Neuronal stem cell (in vitro differentiated cells): ENCODE measurements at regions not wholly inside any gene's neighbourhood (a gene's known extent, or its start where the extent isn't known, plus 50 kb on each side); places are given as distances from the start of the nearest gene placed in this dataset.
"Not testable (repeated sequence)": the region's sequence is repeated elsewhere in the genome, so short reads cannot be mapped to it uniquely, and the experiment has no call there.

Experiments used
- DNase-seq: peaks from one replicate; pipeline ENCODE4 v3.0.0-alpha.2; 2013; ENCODE audit warnings: low spot score
- H2AFZ ChIP-seq: one replicate; pipeline ENCODE4 v1.6.1; 2013; ENCODE audit warnings: mild to moderate bottlenecking, low read length, inconsistent platforms
- H2AK5ac ChIP-seq: 2 replicates; pipeline ENCODE4 v1.6.1; 2013; ENCODE audit warnings: low read depth, mild to moderate bottlenecking, inconsistent platforms, low read length, moderate library complexity, mixed read lengths
- H2BK120ac ChIP-seq: 2 replicates; pipeline ENCODE4 v1.6.1; 2013; ENCODE audit warnings: low read depth, mild to moderate bottlenecking, inconsistent platforms, low read length, moderate library complexity, mixed read lengths
- H2BK12ac ChIP-seq: one replicate; pipeline ENCODE4 v1.6.1; 2013; ENCODE audit warnings: low read length, inconsistent platforms
- H2BK15ac ChIP-seq: 2 replicates; pipeline ENCODE4 v1.6.1; 2013; ENCODE audit warnings: mild to moderate bottlenecking, low read length, inconsistent platforms, mixed read lengths
- H2BK5ac ChIP-seq: one replicate; pipeline ENCODE4 v1.6.1; 2013; ENCODE audit warnings: inconsistent platforms, mild to moderate bottlenecking, low read length, moderate library complexity
- H3K14ac ChIP-seq: one replicate; pipeline ENCODE4 v1.6.1; 2013; ENCODE audit warnings: low read length, inconsistent platforms
- H3K18ac ChIP-seq: 2 replicates; pipeline ENCODE4 v1.6.1; 2013; ENCODE audit warnings: low read length, inconsistent platforms
- H3K23ac ChIP-seq: 2 replicates; pipeline ENCODE4 v1.6.1; 2013; ENCODE audit warnings: low read depth, mild to moderate bottlenecking, mixed read lengths, low read length, inconsistent platforms; ENCODE audit not compliant: poor library complexity
- H3K27ac ChIP-seq: replicated peaks from 3 replicates; pipeline ENCODE4 v1.5.1; 2013; ENCODE audit warnings: low read length, inconsistent platforms
- H3K27me3 ChIP-seq, 3 experiments: 2 replicates each; pipeline ENCODE4 v1.6.1; 2013; ENCODE audit warnings: low read length in 3 of 3, mild to moderate bottlenecking in 2 of 3, inconsistent platforms in 1 of 3, low read depth in 1 of 3, mixed read lengths in 1 of 3, moderate library complexity in 1 of 3; ENCODE audit not compliant: control insufficient read depth in 3 of 3, insufficient read depth in 3 of 3
- H3K36me3 ChIP-seq, 2 donors: replicated peaks in 1 of 2; 2 replicates each; pipeline ENCODE4 v1.6.1; 2013; ENCODE audit warnings: low read length in 2 of 2; ENCODE audit not compliant: control insufficient read depth in 2 of 2, insufficient read depth in 2 of 2
- H3K4ac ChIP-seq: 2 replicates; pipeline ENCODE4 v1.6.1; 2013; ENCODE audit warnings: inconsistent platforms, mild to moderate bottlenecking, low read length, moderate library complexity
- H3K4me1 ChIP-seq, 2 donors: 1 replicate in 1 of 2; 2 replicates in 1 of 2; pipeline ENCODE4 v1.6.1; 2013; ENCODE audit warnings: low read length in 2 of 2, low read depth in 1 of 2; ENCODE audit not compliant: control insufficient read depth in 2 of 2, insufficient read depth in 1 of 2
- H3K4me2 ChIP-seq: one replicate; pipeline ENCODE4 v1.6.1; 2013; ENCODE audit warnings: mild to moderate bottlenecking, low read length, inconsistent platforms; ENCODE audit not compliant: insufficient read depth, poor library complexity, severe bottlenecking
- H3K4me3 ChIP-seq, 2 donors: 2 replicates each; pipeline ENCODE4 v1.5.1; 2013; ENCODE audit warnings: low read length in 2 of 2, mild to moderate bottlenecking in 2 of 2, inconsistent platforms in 1 of 2, moderate library complexity in 1 of 2
- H3K79me1 ChIP-seq: one replicate; pipeline ENCODE4 v1.6.1; 2013; ENCODE audit warnings: low read depth, mild to moderate bottlenecking, inconsistent platforms, low read length, moderate library complexity
- H3K9ac ChIP-seq: one replicate; pipeline ENCODE4 v1.6.1; 2013; ENCODE audit warnings: mild to moderate bottlenecking, low read depth, low read length, inconsistent platforms; ENCODE audit not compliant: poor library complexity
- H3K9me3 ChIP-seq, 2 donors: replicated peaks in 1 of 2; 2 replicates each; pipeline versions ENCODE3 to v1.6.1; 2013; ENCODE audit warnings: low read length in 2 of 2, mild to moderate bottlenecking in 2 of 2, inconsistent platforms in 1 of 2, low read depth in 1 of 2, mixed read lengths in 1 of 2, moderate library complexity in 1 of 2; ENCODE audit not compliant: control insufficient read depth in 2 of 2, insufficient read depth in 1 of 2
- H4K8ac ChIP-seq: one replicate; pipeline ENCODE4 v1.6.1; 2013; ENCODE audit warnings: low read depth, mild to moderate bottlenecking, inconsistent platforms, low read length, moderate library complexity
- H4K91ac ChIP-seq: one replicate; pipeline ENCODE4 v1.6.1; 2013; ENCODE audit warnings: low read length, low read depth, mild to moderate bottlenecking, inconsistent platforms; ENCODE audit not compliant: poor library complexity
- WGBS, 2 donors: extraction: QIAGEN DNeasy Blood & Tissue Kit; methylation state at CpG; one replicate each; pipeline ENCODE4 v1.1.7; 2013; ENCODE audit warnings: missing lambda C conversion rate in 2 of 2, mixed read lengths in 1 of 2; ENCODE audit not compliant: insufficient read length in 2 of 2, insufficient replicate concordance in 1 of 2; ENCODE audit errors: extremely low coverage in 2 of 2; 5-methylcytosine and 5-hydroxymethylcytosine counted together

GRCh38 chrY:19541475-19542306 is 202.8 kb downstream of the KDM5D start:
- Histone ChIP-seq H3K4me1 (no peaks in the 10 kb centered on the region), H2BK5ac (no peak overlapping the region), H2BK120ac (no peak overlapping the region), H4K8ac (no peak overlapping the region), H3K9me3 (no peaks in the 10 kb centered on the region), H3K4me2 (no peak overlapping the region), H4K91ac (no peak overlapping the region), H3K9ac (no peak overlapping the region), H3K36me3 (no peaks in the 10 kb centered on the region), H3K27me3 (no peaks in the 10 kb centered on the region), H2BK12ac (no peak overlapping the region), H2AK5ac (no peak overlapping the region), H3K18ac (no peak overlapping the region), H3K27ac (no peak overlapping the region), H3K4me3 (no peak overlapping the region), H2BK15ac (no peak overlapping the region), H3K79me1 (no peaks in the 10 kb centered on the region), H3K14ac (no peak overlapping the region), H2AFZ (no peak overlapping the region), H3K4ac (no peak overlapping the region), H3K23ac (no peak overlapping the region)
- no CpG with 5 or more reads among the region's 31 CpGs for WGBS, 2 donors
- DNase-seq = no peak

DNA sequence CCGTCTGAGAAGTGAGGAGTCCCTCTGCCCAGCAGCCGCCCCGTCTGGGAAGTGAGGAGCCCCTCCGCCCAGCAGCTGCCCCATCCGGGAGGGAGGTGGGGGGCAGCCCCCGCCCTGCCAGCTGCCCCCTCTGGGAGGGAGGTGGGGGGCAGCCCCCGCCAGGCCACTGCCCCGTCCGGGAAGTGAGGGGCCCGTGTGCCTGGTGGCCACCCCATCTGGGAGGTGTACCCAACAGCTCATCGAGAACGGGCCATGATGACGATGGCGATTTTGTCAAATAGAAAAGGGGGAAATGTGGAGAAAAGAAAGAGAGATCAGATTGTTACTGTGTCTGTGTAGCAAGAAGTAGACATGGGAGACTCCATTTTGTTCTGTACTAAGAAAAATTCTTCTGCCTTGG is 208.8 kb downstream of the KDM5D start:
- not testable (repeated sequence) for H3K9ac ChIP-seq, H2AFZ ChIP-seq, H2BK120ac ChIP-seq, H4K91ac ChIP-seq, H3K9me3 ChIP-seq, H3K36me3 ChIP-seq, H3K4ac ChIP-seq, H3K4me3 ChIP-seq, H4K8ac ChIP-seq, H2AK5ac ChIP-seq, H3K23ac ChIP-seq, H3K4me1 ChIP-seq, H3K79me1 ChIP-seq, H3K27ac ChIP-seq, H3K27me3 ChIP-seq, H2BK15ac ChIP-seq, H2BK12ac ChIP-seq, H3K4me2 ChIP-seq, H3K14ac ChIP-seq, H2BK5ac ChIP-seq, DNase-seq, H3K18ac ChIP-seq
- WGBS, 2 donors = no CpG with 5 or more reads among the region's 14 CpGs

DNA sequence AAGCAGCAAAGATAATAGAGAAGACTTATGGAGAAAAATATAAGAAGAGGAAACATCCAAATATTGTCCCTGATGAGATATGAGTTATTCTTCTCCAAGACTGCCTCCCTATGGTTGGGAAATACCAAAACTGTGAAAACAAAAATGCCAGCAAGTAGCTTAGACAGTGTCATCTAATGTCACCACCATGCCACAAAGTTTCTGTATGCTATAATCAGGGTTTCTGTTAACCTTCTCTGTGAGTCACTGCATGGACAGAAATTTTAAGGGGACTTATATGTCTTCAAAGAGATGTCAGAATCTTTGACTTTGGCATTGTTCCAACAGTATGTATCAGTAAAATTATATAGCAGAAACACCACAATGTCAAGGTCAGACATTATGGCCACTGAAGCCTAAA is 222.6 kb downstream of the KDM5D start:
- no peak overlapping the region for H2BK15ac ChIP-seq
- no peaks in the 10 kb centered on the region for H3K9me3 ChIP-seq
- DNase-seq = no peak
- H2AK5ac ChIP-seq = no peak overlapping the region
- no peak overlapping the region for H2BK12ac ChIP-seq
- H3K4me3 ChIP-seq = no peak overlapping the region
- H2BK120ac ChIP-seq = no peak overlapping the region
- H3K27me3 ChIP-seq = no peaks in the 10 kb centered on the region
- no peak overlapping the region for H3K27ac ChIP-seq
- H2BK5ac ChIP-seq = no peak overlapping the region
- H3K23ac ChIP-seq = no peak overlapping the region
- no peak overlapping the region for H4K8ac ChIP-seq
- H3K36me3 ChIP-seq = no peaks in the 10 kb centered on the region
- no peak overlapping the region for H3K4me2 ChIP-seq
- no peak overlapping the region for H2AFZ ChIP-seq
- H3K9ac ChIP-seq = no peak overlapping the region
- H3K79me1 ChIP-seq = no peaks in the 10 kb centered on the region
- no peak overlapping the region for H3K14ac ChIP-seq
- no peak overlapping the region for H4K91ac ChIP-seq
- H3K4me1 ChIP-seq = no peaks in the 10 kb centered on the region
- H3K18ac ChIP-seq = no peak overlapping the region
- no peak overlapping the region for H3K4ac ChIP-seq

- H3K14ac ChIP-seq = no peak overlapping the region
- no peak overlapping the region for H3K27ac ChIP-seq
- no peak overlapping the region for H3K4me3 ChIP-seq
- no peak overlapping the region for H2BK5ac ChIP-seq
- no peak overlapping the region for H4K8ac ChIP-seq
- H3K36me3 ChIP-seq = no peaks in the 10 kb centered on the region
- H2AFZ ChIP-seq = no peak overlapping the region
- WGBS, 2 donors = no CpG with 5 or more reads among the region's 15 CpGs
- H3K9me3 ChIP-seq = no peaks in the 10 kb centered on the region
- DNase-seq = no peak
- no peak overlapping the region for H2BK12ac ChIP-seq
- H3K4me1 ChIP-seq = no peaks in the 10 kb centered on the region
- H3K18ac ChIP-seq = no peak overlapping the region
- H4K91ac ChIP-seq = no peak overlapping the region
- H3K4ac ChIP-seq = no peak overlapping the region
- H2BK15ac ChIP-seq = no peak overlapping the region
- H3K9ac ChIP-seq = no peak overlapping the region
- no peak overlapping the region for H2BK120ac ChIP-seq
- H3K23ac ChIP-seq = no peak overlapping the region
- H3K27me3 ChIP-seq = no peaks in the 10 kb centered on the region
- H3K4me2 ChIP-seq = no peak overlapping the region
- no peak overlapping the region for H2AK5ac ChIP-seq
- no peaks in the 10 kb centered on the region for H3K79me1 ChIP-seq
Measured at GRCh38 chrY:19503092-19503449, 241.5 kb downstream of the KDM5D start.
